HG03439 (cell line): ENCODE measurements at regions not wholly inside any gene's neighbourhood (a gene's known extent, or its start where the extent isn't known, plus 50 kb on each side); places are given as distances from the start of the nearest gene placed in this dataset.

Source experiments
- ATAC-seq: cut with Tn5 transposase; IDR thresholded peaks from one replicate; pipeline ENCODE4 v1.9.1; 2021; ENCODE audit warnings: mild to moderate bottlenecking, moderate library complexity; ENCODE audit not compliant: unreplicated experiment

DNA sequence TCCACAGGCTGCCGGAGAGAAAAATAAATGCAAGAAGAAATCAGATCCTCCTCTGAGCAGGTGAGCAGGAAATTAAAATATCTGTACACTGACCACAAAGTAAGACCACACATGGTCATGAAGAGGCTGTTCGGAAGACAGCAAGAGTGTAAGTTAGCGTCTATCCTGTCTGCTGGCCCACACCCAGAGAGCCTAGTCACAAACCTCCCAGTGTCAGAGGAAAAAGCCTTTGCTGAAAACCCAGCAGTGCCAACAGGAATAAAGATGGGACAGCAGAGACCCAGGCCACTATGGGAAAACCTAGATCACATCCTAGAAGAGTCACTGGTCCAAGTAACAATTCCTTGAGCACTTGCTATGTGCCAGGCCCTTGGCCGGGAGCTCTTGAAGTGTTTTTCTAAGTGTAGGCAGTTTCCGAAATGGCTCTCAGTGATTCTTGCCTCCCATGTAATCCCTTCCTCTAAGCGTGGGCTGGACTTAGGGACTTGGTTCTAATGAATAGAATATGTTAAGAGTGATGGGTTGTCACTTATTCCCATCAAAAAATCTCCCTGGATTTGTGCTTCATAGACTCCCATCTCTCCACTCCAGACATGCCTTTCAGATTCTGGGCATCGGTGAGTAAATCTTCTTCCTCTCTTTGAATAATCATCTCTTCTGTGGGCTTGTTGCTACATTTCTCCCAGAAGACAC, 110.9 kb upstream of the PKDCC start:
- ATAC-seq = no peak

- no peak for ATAC-seq
Measured at GRCh38 chr2:41937464-41937906, 110.3 kb upstream of the PKDCC start.

DNA sequence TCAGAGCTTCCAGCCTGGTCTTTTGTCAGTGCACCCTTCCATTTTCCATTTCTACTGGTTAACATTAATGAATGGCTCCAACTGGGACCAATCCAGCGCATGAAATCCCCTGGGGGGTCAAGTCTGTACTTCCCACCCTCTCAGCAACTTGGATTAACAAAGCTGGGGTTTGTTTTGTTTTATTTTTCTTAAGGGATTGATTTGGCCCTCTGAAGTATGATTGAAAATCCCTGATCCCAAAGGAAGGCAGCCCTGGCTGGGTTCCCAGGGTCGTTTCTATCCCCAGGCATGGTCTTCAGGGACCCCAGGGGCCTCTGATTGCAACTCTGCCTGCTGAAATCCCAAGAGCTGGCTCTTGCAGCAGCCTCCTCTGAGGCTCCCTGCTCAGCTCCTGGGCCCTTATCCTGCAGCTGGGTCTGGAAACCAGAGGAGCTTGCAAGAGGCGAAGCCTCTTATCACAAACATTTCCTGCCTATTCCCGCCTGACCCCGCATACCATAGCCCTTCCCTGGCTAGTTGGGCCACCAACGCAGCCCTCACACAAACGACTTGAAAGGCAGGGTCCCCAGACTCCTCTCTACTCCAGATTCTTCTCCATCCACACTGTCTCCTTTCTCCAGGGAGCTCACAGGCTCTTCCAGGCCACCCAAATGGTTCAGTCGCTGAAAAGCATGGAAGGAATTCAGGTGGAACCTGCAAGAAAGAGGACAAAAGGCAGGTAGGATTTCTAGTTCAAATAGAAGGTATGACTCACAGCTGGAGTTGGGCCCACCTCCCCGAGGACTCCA, 109.7 kb upstream of the PKDCC start:
- ATAC-seq = no peak

DNA sequence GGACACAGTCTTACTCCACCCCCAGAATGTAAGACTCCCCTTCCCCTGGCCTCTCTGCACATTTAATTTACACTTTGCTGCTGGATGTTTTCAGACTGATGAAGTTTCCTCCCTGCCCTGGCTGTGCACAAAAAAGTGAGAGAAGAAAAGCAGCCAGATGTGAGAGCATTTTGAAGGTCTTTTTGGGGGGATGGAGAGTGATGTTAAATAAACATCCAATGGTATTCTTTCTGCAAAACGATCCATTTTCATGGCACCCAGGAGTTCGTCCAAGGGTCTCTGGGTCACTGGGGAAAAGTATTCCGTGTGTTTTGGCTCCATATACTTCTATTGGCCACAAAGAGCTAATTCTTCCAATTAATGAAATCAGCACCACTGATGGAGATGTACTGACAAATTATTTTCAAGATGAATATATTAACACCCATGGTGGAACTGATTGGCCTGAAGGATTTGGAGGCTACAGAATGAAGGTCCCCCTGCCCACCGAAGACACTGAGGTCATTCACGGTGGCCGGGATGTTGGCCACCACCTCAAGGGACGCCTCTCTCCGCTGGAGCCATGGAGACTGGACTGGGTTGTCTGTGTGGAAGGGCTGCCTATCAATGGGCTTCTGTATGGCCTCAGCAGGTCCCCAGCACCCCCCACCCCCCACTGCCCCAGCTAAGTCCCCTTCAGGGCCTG, 107.6 kb upstream of the PKDCC start:
- ATAC-seq = no peak

GRCh38 chr2:41940745-41941063, 107.1 kb upstream of the PKDCC start:
- no peak for ATAC-seq

DNA sequence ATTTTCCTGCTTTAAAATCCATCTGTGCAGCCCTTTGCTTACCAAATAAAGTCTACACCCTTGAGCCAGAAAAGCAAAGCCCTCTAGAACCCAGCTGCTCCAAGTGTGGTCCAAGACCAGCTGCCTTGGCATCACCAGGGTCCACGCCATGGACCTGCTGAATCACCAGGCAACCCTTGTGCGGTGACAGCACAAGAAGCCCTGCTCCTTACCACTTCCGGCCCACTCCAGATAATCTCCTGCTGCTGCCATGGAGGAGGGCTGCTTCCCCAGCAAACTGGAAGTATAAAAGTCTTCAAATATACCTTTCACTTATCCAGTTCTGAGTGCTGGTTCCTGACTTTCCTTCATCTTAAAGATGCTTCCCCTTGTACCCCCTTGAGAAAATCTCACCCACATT, 106.0 kb upstream of the PKDCC start:
- ATAC-seq = no peak

- ATAC-seq = no peak
Measured at GRCh38 chr2:41942278-41942677, 105.5 kb upstream of the PKDCC start.

DNA sequence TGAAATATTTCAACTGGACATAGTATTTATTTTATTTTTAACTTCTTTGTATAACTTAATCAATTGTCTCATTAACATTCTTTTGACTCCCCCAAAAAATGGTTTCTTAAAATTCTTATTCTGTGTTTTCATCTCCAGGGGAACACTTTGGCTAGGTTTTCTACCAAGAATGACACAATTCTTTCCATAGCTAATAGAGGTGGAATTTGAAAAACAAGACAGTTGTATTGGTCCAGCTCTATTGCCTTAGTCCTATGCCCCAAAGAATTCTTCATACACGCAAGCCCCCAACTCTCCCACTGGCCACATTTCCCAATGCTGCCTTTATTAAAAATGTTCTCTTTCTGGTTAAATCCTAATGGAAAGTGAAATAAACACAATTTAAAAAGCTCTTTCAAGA, 104.7 kb upstream of the PKDCC start:
- no peak for ATAC-seq

DNA sequence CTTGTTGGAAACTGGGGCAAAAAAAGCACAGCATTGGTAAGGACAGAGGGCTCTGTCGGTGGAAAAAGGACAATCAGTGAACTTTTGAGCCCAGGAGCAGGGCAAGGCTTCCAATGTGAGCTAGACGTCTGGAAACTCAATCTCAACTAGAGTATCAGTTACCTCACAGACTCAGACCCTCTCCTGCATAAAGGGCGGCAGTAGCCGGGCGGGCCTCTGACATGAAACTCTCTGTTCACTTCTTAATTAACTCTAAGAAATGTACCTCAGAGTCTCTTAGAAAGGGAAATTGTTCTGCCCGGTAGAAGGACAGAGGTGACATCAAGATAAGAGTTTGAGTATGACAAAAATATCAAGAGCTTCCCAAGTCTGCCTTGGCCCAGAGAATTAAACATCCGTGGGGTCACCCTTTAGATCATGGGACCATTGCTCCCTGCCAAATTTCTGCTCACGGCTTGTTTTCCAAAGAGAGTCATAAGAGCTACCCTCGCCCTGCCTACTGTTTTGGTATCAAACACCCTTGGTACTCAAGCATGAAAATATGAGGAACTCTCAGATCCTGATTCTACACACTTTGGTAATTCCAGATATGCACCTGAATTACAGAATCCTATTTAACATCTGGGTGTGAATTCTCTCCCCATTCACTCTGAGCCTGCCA, 103.5 kb upstream of the PKDCC start:
- ATAC-seq = no peak

GRCh38 chr2:41947701-41948396, 100.0 kb upstream of the PKDCC start:
- no peak for ATAC-seq

DNA sequence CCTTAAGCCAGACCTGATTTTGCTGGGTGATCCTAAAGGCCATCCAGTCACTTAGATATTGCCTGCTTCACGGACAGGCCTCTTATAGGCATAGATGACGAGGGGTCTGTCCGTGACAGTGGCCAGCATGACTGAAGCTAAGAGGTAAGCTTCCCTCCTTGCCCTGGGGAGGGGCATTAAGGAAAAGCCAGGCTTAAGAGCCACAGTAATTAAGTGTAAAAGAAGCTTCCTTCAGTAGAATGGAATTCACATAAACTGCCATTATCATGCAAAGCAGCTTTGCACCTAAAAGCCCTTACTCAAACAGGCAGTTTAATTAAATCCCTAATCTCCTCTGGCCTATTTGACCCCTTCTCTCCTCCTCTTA, 99.4 kb upstream of the PKDCC start:
- ATAC-seq = no peak

DNA sequence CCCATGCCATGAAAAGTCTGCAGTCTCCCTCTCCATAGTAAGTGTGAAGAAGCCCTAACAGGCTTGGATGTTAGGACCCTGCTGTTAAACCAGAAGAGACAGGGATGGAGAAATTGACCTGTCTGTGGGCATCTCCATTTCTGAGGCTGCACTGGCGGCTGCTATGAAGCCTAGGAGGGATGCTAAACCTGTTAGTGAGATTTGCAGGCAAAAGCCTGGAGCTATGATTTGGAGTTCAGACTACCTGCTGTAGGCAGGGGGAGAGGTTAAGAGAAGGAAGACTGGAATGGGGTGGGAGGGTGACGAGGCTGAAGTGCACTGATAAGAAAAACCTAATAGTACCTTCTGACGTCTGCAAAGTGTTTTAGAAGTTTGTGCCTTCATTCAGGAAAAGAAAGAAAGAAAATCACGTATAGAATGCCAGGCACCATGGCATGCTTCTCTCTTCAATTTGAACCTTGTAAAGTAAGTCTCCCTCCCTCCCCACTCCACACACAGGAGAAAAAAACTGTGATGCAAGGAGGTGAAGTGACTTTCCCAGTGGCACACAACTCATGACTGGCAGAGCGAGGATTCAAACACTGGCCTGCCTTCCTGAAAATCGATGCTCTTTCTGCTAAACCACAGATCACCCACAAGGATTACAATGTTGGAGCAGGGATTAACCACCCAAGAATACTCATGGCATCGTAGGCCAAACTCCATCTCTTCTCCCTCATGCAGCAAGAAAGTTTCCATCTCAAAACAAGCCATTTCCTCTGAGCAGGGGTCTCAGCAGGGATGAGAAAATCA, 98.5 kb upstream of the PKDCC start:
- no peak for ATAC-seq

DNA sequence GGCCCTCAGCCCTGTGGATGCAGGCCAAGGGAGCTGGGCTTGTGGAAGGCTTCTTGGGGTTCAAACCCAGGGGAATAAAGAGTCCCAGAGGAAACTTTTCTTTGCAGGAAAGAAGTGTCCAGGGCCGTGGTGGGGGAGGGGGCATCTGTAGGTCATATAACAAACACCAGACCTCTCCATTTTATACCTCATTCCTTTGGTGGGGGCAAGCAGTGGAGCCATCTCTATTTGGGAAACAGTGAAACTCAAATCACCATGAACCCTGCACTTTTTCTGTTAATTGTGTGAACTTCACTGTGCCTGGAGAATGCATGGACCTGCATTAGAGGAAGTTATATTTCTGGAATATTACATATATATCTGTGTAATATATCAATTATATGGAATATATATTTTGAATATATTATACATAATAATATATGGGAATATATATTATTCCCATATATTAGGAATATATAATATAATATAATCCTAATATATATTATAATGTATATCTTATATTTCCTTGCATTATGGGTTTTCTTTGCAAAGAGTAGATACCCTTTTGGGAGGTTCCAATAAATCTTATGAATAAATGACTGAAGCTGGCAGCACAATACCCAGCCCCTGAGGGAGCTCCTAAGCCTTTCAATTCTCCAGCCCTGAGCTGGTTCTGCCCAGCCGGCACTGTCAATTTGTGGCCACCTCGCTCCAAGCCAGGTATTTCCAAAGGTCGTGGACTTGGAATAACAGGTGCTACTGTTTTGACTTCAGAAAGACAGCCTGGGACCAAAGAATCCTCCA, 97.7 kb upstream of the PKDCC start:
- ATAC-seq = no peak

GRCh38 chr2:41950666-41950960, 97.2 kb upstream of the PKDCC start:
- ATAC-seq = no peak

DNA sequence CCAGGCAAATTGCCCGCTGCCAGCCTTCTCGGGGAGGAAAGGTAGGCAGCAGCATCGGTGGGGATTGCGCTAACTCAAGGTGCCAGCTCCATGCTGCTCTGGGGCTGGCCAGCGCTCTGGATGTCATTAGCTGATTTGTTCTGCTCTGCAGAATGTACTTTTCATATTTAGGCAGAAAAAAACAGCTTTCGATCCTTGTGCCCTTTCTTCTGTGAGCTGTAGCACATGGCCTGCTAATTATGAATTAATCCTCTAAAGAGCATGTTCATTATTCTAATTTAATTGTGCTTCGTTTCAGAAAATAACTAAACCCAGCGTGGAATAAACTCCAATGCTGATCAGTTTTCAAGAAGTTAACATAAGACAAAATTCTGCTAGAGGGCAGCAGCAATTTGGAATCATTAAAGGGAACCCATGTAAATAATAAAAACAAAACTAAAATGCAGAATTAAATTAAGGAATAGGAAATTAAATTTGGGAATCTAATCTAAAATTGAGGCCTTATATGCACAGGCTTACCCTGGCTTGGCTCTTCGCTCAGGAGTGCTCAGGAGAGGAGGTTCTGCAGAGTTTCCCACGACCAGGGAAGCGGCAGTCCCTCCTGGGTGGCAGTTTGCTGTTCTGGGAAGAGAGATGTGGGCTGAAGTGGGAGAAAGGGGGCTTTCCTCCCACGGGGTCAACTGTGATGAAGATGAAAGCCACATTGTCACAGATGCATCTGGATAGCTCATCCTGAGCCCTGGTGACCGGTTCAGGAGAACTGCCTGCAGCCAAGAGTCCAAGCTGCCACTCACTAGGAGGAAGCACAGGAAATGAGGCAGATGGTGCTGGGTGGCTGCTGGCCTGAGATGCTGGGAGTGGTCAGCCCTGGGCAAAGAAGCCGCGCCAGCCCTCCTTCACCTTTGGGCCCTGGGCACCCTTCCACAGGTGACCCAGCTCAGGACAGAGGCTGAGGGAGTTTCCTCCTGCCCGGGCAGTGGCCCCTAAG, 93.2 kb upstream of the PKDCC start:
- ATAC-seq = no peak

DNA sequence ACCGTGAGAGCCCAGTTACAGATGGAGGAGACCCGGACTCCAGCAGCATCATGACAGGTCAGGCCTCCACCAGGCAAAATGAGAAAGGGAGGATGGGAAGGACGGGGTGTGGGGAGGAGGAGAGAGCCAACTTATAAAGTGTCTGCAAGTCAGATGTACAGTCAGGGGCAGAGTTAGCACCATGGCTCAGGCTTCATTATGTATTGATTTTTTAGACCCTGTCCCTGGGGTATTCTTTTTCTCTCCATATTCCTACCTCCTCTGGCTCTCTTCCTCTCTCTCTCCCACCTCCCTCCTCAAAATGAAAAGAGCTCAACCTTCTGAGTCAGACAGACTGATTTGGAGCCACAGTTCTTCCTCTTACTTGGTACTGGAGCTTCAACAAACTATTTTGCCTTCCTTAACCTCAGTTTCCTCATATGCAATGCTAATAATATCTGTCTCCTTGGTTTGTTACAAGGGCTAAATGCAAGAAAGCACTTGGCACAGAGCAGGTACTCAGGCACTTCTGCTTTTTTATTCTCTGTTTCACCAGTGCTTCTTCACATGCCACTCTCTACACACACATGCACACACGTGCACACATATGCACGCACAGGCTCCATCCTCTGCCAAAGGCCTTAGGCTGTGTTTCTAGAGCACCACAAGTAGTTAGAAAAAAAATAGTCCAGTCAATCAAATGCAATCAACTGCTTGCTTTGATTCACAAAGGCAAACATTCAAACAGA, 92.3 kb upstream of the PKDCC start:
- no peak for ATAC-seq

DNA sequence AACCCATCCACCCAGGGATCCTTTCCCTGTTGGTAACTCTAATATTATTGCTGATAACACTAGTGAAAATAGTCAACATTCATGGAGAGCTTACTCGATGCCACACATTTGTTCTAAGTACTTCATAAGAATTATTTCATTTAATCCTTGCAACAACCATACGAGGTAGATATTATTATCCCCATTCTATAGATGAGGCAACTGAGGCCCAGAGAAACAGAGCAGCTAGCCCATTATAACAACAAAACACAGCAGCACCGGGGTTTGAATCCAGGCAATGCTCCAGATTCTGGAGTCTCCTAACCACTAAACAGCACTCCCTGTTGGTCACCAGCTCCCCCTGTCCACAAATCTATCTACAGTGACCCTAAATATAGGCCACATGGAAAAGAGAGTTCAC, 90.4 kb upstream of the PKDCC start:
- no peak for ATAC-seq

GRCh38 chr2:41958251-41958650, 89.6 kb upstream of the PKDCC start:
- no peak for ATAC-seq
